ENCODE measurements at regions not wholly inside any gene's neighbourhood (a gene's known extent, or its start where the extent isn't known, plus 50 kb on each side); places are given as distances from the start of the nearest gene placed in this dataset.

DNA sequence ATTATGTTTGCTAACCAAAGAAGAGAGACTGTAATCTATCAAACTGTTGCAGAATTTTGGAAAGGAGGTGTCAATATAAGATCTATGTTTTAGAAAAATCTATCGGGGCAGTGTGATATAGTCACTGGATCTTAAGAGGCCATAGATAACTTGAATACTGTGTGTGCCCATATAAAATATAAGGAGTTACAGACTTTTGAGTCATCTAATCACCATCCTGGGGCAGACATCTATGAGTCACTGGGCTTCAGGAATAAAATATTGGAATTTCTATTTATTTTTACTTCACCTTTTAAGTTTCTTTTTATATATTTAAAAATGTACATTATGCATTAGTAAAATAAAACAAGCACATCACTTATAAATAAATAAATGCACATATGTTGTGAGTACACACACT lies 509.3 kb upstream of the MAN1A1 start:
- H3K4me1 ChIP-seq (ENCODE audit: insufficient read depth, low read length): no peaks in the 10 kb centered on the region; the same call in 1 of the 2 replicates
- H3K23me2 ChIP-seq (ENCODE audit: insufficient read length, low read depth, low read length, poor library complexity, severe bottlenecking): no peaks in the 10 kb centered on the region
- no peaks in the 10 kb centered on the region for H3K79me2 ChIP-seq (ENCODE audit: insufficient read depth, low read length)
- WGBS (ENCODE audit: extremely low coverage, insufficient read length, low lambda C conversion rate): no CpG with 5 or more reads among the region's 1 CpG
- Mint-ChIP-seq H3K9me3 (no peaks in the 10 kb centered on the region), H3K4me1 (peaks cover 5 to 11% of the 10 kb centered on the region in 2 experiments), H3K27me3 (ENCODE audit: low read depth) (no peaks in the 10 kb centered on the region), H3K36me3 (ENCODE audit: insufficient read depth in 1 of 3, low read depth in 3 of 3) (no peaks in the 10 kb centered on the region; a peak in 1 of 7 replicates), H3K4me3 (no peak overlapping the region), H3K27ac (no peak overlapping the region)
- no peak overlapping the region for H2BK120ac ChIP-seq (ENCODE audit: low read depth, low read length, poor library complexity, severe bottlenecking)
- no peak overlapping the region for H3K4ac ChIP-seq (ENCODE audit: low read depth, low read length)
- H3K27ac ChIP-seq (ENCODE audit: insufficient read length, low read depth, low read length): no peak overlapping the region
- H4K8ac ChIP-seq (replicated peaks; ENCODE audit: insufficient read length, low read depth, low read length): no peak overlapping the region
- no peak overlapping the region for H2BK12ac ChIP-seq (ENCODE audit: insufficient read length, low read depth, low read length)
- no peak overlapping the region for H4K91ac ChIP-seq (ENCODE audit: insufficient read length, low read depth, low read length)
- no peaks in the 10 kb centered on the region for H4K20me1 ChIP-seq (ENCODE audit: control insufficient read depth, insufficient read depth, insufficient read length)
- no peak overlapping the region for H3K18ac ChIP-seq (ENCODE audit: insufficient read length, low read depth, low read length)
- H3K27me3 ChIP-seq (ENCODE audit: insufficient read depth, low read length): no peaks in the 10 kb centered on the region
- H2AK5ac ChIP-seq (ENCODE audit: insufficient read length, low read length): no peak overlapping the region
- no peak overlapping the region for H3K4me2 ChIP-seq (ENCODE audit: insufficient read depth, insufficient read length, low read length)
- no peak overlapping the region for H3K14ac ChIP-seq (ENCODE audit: insufficient read depth, low read length)
- H3K23ac ChIP-seq (ENCODE audit: insufficient read length, low read depth, low read length): no peak overlapping the region
- no peak overlapping the region for H4K5ac ChIP-seq (ENCODE audit: insufficient read length, low read depth, low read length)
- H3K9ac ChIP-seq (ENCODE audit: extremely low read depth, insufficient read length, low read length): no peak overlapping the region
- H3K79me1 ChIP-seq (ENCODE audit: insufficient read depth, low read depth, low read length, poor library complexity, severe bottlenecking): no peaks in the 10 kb centered on the region
- H3K9me3 ChIP-seq (ENCODE audit: control insufficient read depth, low read depth, low read length): no peaks in the 10 kb centered on the region
- DNase-seq: no peak
- H3K56ac ChIP-seq (ENCODE audit: insufficient read length, low read depth, low read length): no peak overlapping the region
- H2BK20ac ChIP-seq (ENCODE audit: low read depth, low read length, poor library complexity, severe bottlenecking): no peak overlapping the region
- TF ChIP-seq, protein P1, sequence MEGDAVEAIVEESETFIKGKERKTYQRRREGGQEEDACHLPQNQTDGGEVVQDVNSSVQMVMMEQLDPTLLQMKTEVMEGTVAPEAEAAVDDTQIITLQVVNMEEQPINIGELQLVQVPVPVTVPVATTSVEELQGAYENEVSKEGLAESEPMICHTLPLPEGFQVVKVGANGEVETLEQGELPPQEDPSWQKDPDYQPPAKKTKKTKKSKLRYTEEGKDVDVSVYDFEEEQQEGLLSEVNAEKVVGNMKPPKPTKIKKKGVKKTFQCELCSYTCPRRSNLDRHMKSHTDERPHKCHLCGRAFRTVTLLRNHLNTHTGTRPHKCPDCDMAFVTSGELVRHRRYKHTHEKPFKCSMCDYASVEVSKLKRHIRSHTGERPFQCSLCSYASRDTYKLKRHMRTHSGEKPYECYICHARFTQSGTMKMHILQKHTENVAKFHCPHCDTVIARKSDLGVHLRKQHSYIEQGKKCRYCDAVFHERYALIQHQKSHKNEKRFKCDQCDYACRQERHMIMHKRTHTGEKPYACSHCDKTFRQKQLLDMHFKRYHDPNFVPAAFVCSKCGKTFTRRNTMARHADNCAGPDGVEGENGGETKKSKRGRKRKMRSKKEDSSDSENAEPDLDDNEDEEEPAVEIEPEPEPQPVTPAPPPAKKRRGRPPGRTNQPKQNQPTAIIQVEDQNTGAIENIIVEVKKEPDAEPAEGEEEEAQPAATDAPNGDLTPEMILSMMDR (conservative IDR thresholded peaks at IDR 0.05): no peak
- no peak overlapping the region for H3T11ph ChIP-seq (ENCODE audit: low read length)
- H2BK5ac ChIP-seq (ENCODE audit: insufficient read length, low read length): no peak overlapping the region
- no peak overlapping the region for H2AFZ ChIP-seq (ENCODE audit: low read length)
- no peak overlapping the region for H2BK15ac ChIP-seq (ENCODE audit: low read depth, low read length)

Data from H9 (cell line).